HEK293T (cell line): ENCODE measurements at regions not wholly inside any gene's neighbourhood (a gene's known extent, or its start where the extent isn't known, plus 50 kb on each side); places are given as distances from the start of the nearest gene placed in this dataset.

ENCODE experiments used
- CTBP1 ChIP-seq: fragments of 450-650 bp; IDR thresholded peaks from 2 replicates; pipeline ENCODE4 v1.6.1; 2016; ENCODE audit warnings: borderline replicate concordance
- HDGF ChIP-seq: fragments of 450-650 bp; IDR thresholded peaks from 2 replicates; pipeline ENCODE4 v1.6.1; 2017; ENCODE audit warnings: antibody characterized with exemption, borderline replicate concordance
- SUZ12 ChIP-seq: fragments of 450-650 bp; IDR thresholded peaks from 2 replicates; pipeline ENCODE4 v1.6.1; 2016; ENCODE audit warnings: mild to moderate bottlenecking

- TF ChIP-seq HDGF (no peak), CTBP1 (no peak), SUZ12 (no peak)
Measured at GRCh38 chr6:105763866-105764265, 322.3 kb upstream of the PRDM1 start.
